ENCODE measurements at regions not wholly inside any gene's neighbourhood (a gene's known extent, or its start where the extent isn't known, plus 50 kb on each side); places are given as distances from the start of the nearest gene placed in this dataset.
A peak's percentile ranks its signal among the peaks of the same experiment; 100 is the strongest.

DNA sequence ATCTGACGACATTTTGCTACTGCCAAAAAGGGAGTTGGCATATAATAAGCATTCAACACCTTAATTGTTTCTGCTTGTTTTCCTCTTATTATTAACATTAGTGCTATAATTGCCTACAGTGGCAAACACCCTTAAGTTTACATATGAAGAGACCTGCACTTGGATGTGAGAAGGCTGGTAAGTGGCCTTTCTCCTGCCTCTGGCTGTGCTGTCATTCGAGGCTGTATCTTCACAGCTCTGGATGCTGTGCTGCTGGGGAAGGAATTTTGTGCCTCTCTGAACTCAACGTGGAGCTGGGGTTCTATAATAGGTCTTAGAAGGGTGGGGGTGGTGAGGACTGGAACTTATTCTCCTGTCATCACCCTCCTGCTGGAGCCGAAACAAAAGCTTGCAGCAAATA is 385.9 kb downstream of the EMP1 start:
- Histone ChIP-seq H3K9me3 (ENCODE audit: control insufficient read depth, low read length) (no peaks in the 10 kb centered on the region), H3K9ac (ENCODE audit: low read length) (no peak overlapping the region), H3K27me3 (replicated peaks; ENCODE audit: control insufficient read depth, insufficient read depth, low read length) (no peaks in the 10 kb centered on the region), H3K4me3 (ENCODE audit: low read length) (no peak overlapping the region), H3K36me3 (ENCODE audit: control insufficient read depth, insufficient read depth, low read length, severe bottlenecking) (no peaks in the 10 kb centered on the region), H3K4me1 (ENCODE audit: control insufficient read depth, insufficient read depth, low read length) (no peaks in the 10 kb centered on the region)
- DNase-seq (ENCODE audit: low read depth): no peak

DNA sequence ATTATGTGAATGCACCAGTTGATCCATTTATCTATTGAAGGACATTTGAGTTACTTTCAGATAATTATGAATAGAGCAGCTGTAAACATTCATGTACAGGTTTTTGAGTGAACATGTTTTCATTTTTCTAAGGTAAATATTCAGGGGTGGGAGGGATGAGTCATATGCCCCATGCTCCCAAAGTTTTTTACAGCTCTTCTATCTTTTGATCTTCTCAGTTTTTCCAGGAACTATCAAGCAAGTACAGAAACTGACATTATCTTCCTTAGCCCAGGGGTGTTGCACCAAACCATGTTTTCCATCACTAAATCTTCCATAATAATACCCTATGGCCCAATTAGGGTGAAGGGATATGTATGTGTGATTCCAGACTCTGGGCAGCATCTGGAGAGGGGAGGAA is 384.5 kb downstream of the EMP1 start:
- no peak overlapping the region for H3K4me3 ChIP-seq (ENCODE audit: low read length)
- no peaks in the 10 kb centered on the region for H3K4me1 ChIP-seq (ENCODE audit: control insufficient read depth, insufficient read depth, low read length)
- H3K36me3 ChIP-seq (ENCODE audit: control insufficient read depth, insufficient read depth, low read length, severe bottlenecking): no peaks in the 10 kb centered on the region
- no peaks in the 10 kb centered on the region for H3K27me3 ChIP-seq (replicated peaks; ENCODE audit: control insufficient read depth, insufficient read depth, low read length)
- H3K9me3 ChIP-seq (ENCODE audit: control insufficient read depth, low read length): no peaks in the 10 kb centered on the region
- no peak overlapping the region for H3K9ac ChIP-seq (ENCODE audit: low read length)
- DNase-seq (ENCODE audit: low read depth): no peak

DNA sequence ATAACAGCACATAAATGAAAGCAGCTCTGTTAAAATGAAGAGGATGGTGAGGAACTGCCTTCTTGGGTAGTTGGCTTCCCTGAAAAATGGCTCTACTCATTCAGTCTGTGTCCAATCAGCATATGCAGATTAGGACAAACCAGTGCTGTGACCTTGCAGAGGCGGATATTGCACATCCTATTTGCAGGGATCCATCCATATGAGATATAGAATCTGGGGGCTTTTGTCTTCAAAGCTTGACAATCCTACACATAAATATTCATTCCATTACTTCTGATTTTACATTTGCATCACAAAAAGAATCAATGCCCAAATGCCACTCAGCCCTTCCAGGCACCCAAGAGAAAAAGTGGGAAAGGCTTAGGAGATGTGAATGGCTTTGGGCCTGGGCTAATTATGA is 383.7 kb downstream of the EMP1 start:
- Histone ChIP-seq H3K27me3 (replicated peaks; ENCODE audit: control insufficient read depth, insufficient read depth, low read length) (no peaks in the 10 kb centered on the region), H3K4me3 (ENCODE audit: low read length) (no peak overlapping the region), H3K36me3 (ENCODE audit: control insufficient read depth, insufficient read depth, low read length, severe bottlenecking) (no peaks in the 10 kb centered on the region), H3K4me1 (ENCODE audit: control insufficient read depth, insufficient read depth, low read length) (no peaks in the 10 kb centered on the region), H3K9ac (ENCODE audit: low read length) (no peak overlapping the region), H3K9me3 (ENCODE audit: control insufficient read depth, low read length) (no peaks in the 10 kb centered on the region)
- DNase-seq (ENCODE audit: low read depth): no peak

DNA sequence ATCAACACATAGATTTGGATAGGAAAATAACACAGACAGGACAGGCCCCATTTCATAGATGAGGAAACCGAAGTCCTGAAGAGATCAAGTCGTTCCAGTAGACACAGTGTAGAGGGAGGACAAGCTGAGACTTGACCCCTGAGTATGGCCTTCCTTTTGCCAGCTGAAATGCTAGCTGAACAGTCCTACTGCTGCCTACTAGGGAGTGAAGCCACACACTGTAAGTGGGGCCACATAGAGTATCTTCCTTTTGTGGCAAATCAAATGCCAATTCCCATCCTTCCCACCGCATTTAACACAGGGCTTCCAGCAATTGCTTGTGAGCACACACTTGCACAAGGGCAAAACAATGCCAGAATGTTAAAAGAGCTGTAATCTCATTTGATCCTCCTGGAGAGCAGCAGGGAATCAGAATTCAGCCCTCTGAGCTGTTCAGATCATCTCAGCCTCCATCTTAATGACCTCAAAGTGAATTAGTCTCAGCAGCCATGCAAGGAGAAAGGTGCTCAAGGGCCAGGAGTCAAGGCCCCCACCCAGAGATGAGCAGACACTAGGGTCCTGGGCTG is 380.5 kb downstream of the EMP1 start:
- Histone ChIP-seq H3K9ac (ENCODE audit: low read length) (no peak overlapping the region), H3K4me3 (ENCODE audit: low read length) (no peak overlapping the region), H3K27me3 (replicated peaks; ENCODE audit: control insufficient read depth, insufficient read depth, low read length) (no peaks in the 10 kb centered on the region), H3K9me3 (ENCODE audit: control insufficient read depth, low read length) (no peaks in the 10 kb centered on the region), H3K4me1 (ENCODE audit: control insufficient read depth, insufficient read depth, low read length) (peaks cover 10% of the 10 kb centered on the region), H3K36me3 (ENCODE audit: control insufficient read depth, insufficient read depth, low read length, severe bottlenecking) (no peaks in the 10 kb centered on the region)
- DNase-seq (ENCODE audit: low read depth): no peak

DNA sequence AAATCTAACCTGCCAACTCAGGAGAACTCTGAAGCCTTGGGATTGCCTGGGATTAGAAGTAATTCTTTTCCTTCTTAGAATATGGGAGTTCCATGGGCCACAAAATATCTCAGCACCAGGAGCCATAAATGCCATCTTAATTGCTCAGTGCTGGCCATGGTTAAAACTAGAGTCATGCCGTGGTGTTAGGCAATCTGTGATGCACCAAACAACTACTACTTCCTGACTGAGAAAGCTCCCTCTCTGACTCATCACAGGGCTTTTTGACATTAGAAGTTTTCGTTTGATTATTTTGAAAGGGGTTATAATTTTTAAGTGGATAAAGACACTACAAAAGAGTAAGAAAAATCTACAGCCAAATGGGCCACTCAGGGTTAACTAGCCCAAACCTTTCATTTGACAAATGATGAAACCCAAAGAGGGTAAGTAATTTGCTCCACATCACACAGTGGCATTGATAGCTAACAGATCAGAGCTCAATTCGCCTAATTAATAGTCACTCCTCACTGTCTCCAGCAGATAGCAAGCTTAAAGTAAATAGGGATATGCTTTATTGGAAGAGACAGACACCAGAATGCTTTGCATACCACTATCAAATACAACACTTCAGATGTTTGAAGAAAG is 377.3 kb downstream of the EMP1 start:
- Histone ChIP-seq H3K9me3 (ENCODE audit: control insufficient read depth, low read length) (no peaks in the 10 kb centered on the region), H3K27me3 (replicated peaks; ENCODE audit: control insufficient read depth, insufficient read depth, low read length) (no peaks in the 10 kb centered on the region), H3K4me3 (ENCODE audit: low read length) (no peak overlapping the region), H3K36me3 (ENCODE audit: control insufficient read depth, insufficient read depth, low read length, severe bottlenecking) (no peaks in the 10 kb centered on the region), H3K4me1 (ENCODE audit: control insufficient read depth, insufficient read depth, low read length) (peaks cover 30% of the 10 kb centered on the region), H3K9ac (ENCODE audit: low read length) (peak overlapping the region; percentile 22)
- peak; percentile 15 for DNase-seq (ENCODE audit: low read depth)

DNA sequence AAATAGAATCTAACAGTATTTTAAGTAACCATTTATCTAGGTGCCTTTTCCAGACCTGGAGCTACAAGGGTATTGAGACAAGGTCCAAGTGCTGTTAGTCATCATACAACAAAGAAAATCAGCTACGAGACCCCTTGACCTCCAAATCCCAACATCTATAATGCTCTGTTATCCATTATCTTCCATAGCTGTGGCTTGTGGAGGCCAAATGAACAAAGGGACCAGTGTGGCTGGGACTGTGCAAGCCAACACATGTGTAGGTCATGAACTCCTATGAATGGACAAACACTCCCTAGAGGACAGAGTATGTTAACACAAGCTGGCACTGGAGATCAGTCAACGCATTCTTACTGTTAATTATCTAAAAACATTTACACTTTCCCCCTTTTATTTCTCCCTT is 374.5 kb downstream of the EMP1 start:
- peaks cover 41% of the 10 kb centered on the region for H3K4me1 ChIP-seq (ENCODE audit: control insufficient read depth, insufficient read depth, low read length)
- no peaks in the 10 kb centered on the region for H3K36me3 ChIP-seq (ENCODE audit: control insufficient read depth, insufficient read depth, low read length, severe bottlenecking)
- DNase-seq (ENCODE audit: low read depth): no peak
- no peak overlapping the region for H3K9ac ChIP-seq (ENCODE audit: low read length)
- H3K27me3 ChIP-seq (replicated peaks; ENCODE audit: control insufficient read depth, insufficient read depth, low read length): no peaks in the 10 kb centered on the region
- H3K9me3 ChIP-seq (ENCODE audit: control insufficient read depth, low read length): no peaks in the 10 kb centered on the region
- no peak overlapping the region for H3K4me3 ChIP-seq (ENCODE audit: low read length)

DNA sequence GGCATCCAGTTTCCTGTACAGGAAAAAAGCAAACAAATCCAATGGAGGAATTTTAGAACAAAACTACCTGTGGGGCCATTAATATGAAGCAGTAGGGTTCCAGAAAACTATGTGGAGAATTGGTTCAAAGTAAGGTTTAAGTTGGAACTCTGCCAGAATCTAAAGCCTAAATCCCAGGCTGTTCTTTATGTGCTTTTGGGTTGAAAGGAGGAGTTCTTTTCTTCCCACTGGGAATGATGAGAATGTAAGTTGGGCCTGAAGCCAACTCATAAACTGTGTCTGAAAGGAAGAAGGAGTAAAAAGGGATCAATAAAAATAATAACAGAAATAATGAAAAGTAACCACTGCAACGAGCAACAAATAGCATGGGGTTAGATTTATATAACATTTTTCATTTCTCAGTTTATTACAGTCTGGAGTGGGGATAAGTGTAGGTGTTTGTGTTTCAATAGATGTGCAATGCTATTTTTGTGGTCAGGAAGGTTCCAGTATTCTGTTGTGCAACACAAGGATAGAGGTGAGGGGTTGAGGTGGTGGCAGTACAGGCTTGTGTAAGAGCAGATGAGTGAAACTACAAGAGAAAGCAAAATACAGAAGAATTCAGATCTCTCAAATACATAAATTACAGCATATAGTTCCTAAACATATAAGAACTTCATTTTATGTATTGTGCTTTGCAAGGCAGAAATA is 373.6 kb downstream of the EMP1 start:
- no peak for DNase-seq (ENCODE audit: low read depth)
- no peaks in the 10 kb centered on the region for H3K36me3 ChIP-seq (ENCODE audit: control insufficient read depth, insufficient read depth, low read length, severe bottlenecking)
- no peaks in the 10 kb centered on the region for H3K27me3 ChIP-seq (replicated peaks; ENCODE audit: control insufficient read depth, insufficient read depth, low read length)
- no peak overlapping the region for H3K4me3 ChIP-seq (ENCODE audit: low read length)
- H3K9me3 ChIP-seq (ENCODE audit: control insufficient read depth, low read length): no peaks in the 10 kb centered on the region
- H3K9ac ChIP-seq (ENCODE audit: low read length): no peak overlapping the region
- peaks cover 42% of the 10 kb centered on the region for H3K4me1 ChIP-seq (ENCODE audit: control insufficient read depth, insufficient read depth, low read length)

DNA sequence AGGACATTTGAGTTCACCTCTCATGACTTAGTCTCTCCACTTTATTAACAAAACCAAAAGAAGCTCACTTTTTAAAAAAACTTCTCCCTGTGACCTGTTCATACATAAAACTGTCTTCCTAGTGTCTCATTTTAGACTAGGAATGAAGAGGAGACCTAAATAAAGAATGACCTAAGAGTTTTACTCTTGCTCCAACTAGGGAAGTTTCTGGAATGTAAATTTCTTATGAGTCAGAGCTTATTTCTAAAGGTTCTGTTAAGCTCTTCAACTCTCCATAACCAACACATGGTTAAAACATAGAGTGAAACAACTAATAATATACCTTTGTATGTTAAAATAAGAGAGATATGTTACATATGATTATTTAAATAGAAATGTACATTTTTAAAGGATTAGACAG is 369.8 kb downstream of the EMP1 start:
- H3K4me1 ChIP-seq (ENCODE audit: control insufficient read depth, insufficient read depth, low read length): peaks cover 30% of the 10 kb centered on the region

DNA sequence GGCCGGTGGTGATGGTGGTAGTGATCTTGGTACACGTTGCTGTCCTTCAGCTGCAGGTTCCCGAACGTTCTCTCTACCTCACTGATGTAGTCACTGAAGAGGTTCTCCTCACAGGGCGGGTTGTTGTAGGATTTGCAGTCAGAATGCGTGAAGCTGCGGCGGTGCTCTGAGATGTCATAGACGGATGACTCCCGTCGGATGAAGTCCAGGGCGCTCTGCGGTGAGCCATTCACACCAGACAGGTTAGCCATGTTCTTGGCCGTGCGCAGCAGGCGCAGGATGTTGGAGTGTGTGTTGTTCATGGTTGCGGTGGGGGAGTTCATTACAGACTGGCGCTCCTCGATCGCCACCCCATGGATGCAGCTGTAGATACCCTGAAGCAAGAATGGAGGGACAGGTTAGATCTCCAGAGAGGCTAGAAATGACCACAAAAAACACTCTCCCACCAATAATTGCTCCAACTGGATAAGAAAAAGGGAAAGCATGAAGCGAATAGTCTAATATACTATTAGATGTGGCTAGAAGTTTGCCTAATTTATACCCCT is 367.8 kb downstream of the EMP1 start:
- Histone ChIP-seq H3K4me1 (ENCODE audit: control insufficient read depth, insufficient read depth, low read length) (peaks cover 12% of the 10 kb centered on the region), H3K9ac (ENCODE audit: low read length) (no peak overlapping the region), H3K9me3 (ENCODE audit: control insufficient read depth, low read length) (no peaks in the 10 kb centered on the region), H3K27me3 (replicated peaks; ENCODE audit: control insufficient read depth, insufficient read depth, low read length) (no peaks in the 10 kb centered on the region), H3K4me3 (ENCODE audit: low read length) (no peak overlapping the region), H3K36me3 (ENCODE audit: control insufficient read depth, insufficient read depth, low read length, severe bottlenecking) (no peaks in the 10 kb centered on the region)
- no peak for DNase-seq (ENCODE audit: low read depth)

More for the DNA sequence above, 369.8 kb downstream of the EMP1 start:
- Histone ChIP-seq H3K9ac (ENCODE audit: low read length) (no peak overlapping the region), H3K27me3 (replicated peaks; ENCODE audit: control insufficient read depth, insufficient read depth, low read length) (no peaks in the 10 kb centered on the region), H3K9me3 (ENCODE audit: control insufficient read depth, low read length) (no peaks in the 10 kb centered on the region), H3K4me3 (ENCODE audit: low read length) (no peak overlapping the region), H3K36me3 (ENCODE audit: control insufficient read depth, insufficient read depth, low read length, severe bottlenecking) (no peaks in the 10 kb centered on the region)
- no peak for DNase-seq (ENCODE audit: low read depth)

DNA sequence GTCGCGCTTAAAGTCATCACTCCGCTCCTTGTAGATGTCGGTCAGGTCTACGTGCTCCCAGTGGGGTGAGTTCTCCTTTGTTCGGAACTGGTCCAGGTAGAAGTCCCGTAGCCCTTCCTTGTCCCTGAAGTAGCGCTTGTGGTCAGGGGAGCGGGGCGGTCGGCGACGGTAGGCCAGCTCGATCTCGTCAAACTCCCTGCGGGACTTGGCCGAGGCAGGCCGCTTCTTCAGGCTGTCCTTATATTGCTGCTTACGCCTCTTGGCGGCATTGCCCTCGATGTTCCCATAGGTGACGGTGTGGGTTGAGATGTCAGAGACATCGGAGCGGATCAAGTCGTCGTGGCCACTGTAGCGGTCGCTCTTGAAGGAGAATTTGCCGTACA is 367.2 kb downstream of the EMP1 start:
- no peaks in the 10 kb centered on the region for H3K36me3 ChIP-seq (ENCODE audit: control insufficient read depth, insufficient read depth, low read length, severe bottlenecking)
- H3K9me3 ChIP-seq (ENCODE audit: control insufficient read depth, low read length): no peaks in the 10 kb centered on the region
- H3K9ac ChIP-seq (ENCODE audit: low read length): no peak overlapping the region
- H3K4me3 ChIP-seq (ENCODE audit: low read length): no peak overlapping the region
- DNase-seq (ENCODE audit: low read depth): no peak
- H3K27me3 ChIP-seq (replicated peaks; ENCODE audit: control insufficient read depth, insufficient read depth, low read length): no peaks in the 10 kb centered on the region
- H3K4me1 ChIP-seq (ENCODE audit: control insufficient read depth, insufficient read depth, low read length): peaks cover 12% of the 10 kb centered on the region

DNA sequence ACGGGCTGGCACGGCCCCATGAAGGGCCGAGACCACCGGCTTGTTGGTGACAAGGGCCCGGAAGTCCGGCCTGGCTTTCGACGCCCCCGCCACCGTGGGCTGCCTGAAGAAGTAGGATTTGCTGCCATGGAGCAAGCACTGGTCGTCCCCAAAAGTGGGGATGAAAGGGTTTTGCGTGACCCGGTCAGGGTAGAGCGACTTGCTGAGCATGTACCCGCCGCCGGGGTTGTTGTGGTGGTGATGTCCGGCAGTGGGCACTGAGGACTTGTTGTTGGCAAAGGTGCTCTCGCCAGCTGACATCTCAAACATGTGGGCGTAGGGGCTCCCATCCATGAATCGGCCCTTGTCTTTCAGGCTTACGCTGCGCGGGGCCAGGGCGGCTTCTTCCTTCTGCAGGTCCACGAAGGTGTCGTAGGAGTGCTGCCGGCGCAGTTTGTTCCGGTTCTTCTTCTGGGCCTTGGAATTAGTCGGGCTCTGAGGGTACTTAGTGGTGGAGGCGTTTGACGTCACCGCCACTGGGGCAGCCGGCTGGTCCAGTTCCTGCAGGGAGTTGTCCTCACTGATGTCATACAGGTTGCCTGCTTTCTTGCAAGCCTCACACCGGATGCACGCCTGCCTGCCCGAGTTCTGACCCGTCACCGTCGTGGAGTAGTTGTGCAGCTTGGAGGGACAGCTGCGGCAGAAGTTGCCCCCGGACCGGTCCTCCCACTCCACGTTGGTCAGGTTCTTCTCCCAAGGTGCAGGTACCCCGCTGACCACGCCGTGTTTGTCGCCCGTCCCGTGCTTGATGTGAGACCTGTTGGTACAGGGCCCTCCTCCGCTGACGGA is 366.6 kb downstream of the EMP1 start:
- H3K27me3 ChIP-seq (replicated peaks; ENCODE audit: control insufficient read depth, insufficient read depth, low read length): no peaks in the 10 kb centered on the region
- no peak overlapping the region for H3K4me3 ChIP-seq (ENCODE audit: low read length)
- H3K9me3 ChIP-seq (ENCODE audit: control insufficient read depth, low read length): no peaks in the 10 kb centered on the region
- DNase-seq (ENCODE audit: low read depth): no peak
- H3K36me3 ChIP-seq (ENCODE audit: control insufficient read depth, insufficient read depth, low read length, severe bottlenecking): no peaks in the 10 kb centered on the region
- H3K9ac ChIP-seq (ENCODE audit: low read length): no peak overlapping the region
- H3K4me1 ChIP-seq (ENCODE audit: control insufficient read depth, insufficient read depth, low read length): peaks cover 12% of the 10 kb centered on the region

Measured in adipocyte (in vitro differentiated cells).